Neural progenitor cell (in vitro differentiated cells): ENCODE measurements at regions not wholly inside any gene's neighbourhood (a gene's known extent, or its start where the extent isn't known, plus 50 kb on each side); places are given as distances from the start of the nearest gene placed in this dataset.

Experiments used
- CTCF ChIP-seq: fragments of 200-600 bp; sonication (generic); IDR thresholded peaks from 2 replicates; pipeline ENCODE4 v1.5.1; 2017; ENCODE audit warnings: antibody characterized with exemption, mild to moderate bottlenecking
- EZH2phosphoT487 ChIP-seq: fragments of 200-600 bp; sonication (generic); IDR thresholded peaks from 2 replicates; pipeline ENCODE4 v1.6.1; 2017; ENCODE audit warnings: antibody characterized with exemption

GRCh38 chr12:111155521-111155920 lies 213.4 kb downstream of the PHETA1 start:
- TF ChIP-seq CTCF, result no peak
- TF ChIP-seq EZH2phosphoT487, result no peak
